ENCODE measurements at regions not wholly inside any gene's neighbourhood (a gene's known extent, or its start where the extent isn't known, plus 50 kb on each side); places are given as distances from the start of the nearest gene placed in this dataset.
"Not testable (repeated sequence)": the region's sequence is repeated elsewhere in the genome, so short reads cannot be mapped to it uniquely, and the experiment has no call there.

DNA sequence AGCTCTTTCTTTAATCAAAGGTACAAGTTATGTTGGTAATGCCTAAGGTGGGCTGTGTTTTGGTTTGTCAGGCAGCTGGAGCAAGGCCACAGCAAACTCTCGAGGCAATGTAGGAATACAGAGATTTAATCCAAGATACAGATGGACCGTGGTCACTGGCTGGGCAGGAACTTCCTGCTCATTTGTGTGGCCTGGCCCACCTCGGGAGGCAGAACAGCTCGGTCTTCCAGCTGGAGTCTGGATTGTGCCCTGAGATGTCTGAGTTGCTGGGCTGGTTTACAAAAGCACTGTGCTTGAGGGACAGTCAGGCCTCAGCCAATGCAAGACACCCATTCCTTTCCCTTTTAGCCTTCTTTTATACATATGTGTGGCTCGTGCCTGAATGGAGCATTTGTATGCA lies 506.1 kb upstream of the SALL3 start:
- no peak overlapping the region for H3K27ac ChIP-seq (ENCODE audit: low read depth in 2 of 2, low read length in 1 of 2)
- H3K4me3 ChIP-seq (ENCODE audit: low read depth in 1 of 2, low read length in 2 of 2) = no peak overlapping the region
- no peaks in the 10 kb centered on the region for H3K4me1 ChIP-seq (ENCODE audit: control insufficient read depth in 2 of 2, insufficient read depth in 2 of 2, low read length in 1 of 2)
- 57 to 64% methylated on average over 5 of the region's 5 CpGs for WGBS, 2 donors
- peaks cover 0 to 5% of the 10 kb centered on the region in 2 donors for H3K9me3 ChIP-seq (ENCODE audit: control insufficient read depth in 2 of 2, insufficient read depth in 1 of 2, low read depth in 1 of 2, low read length in 1 of 2)
- H3K27me3 ChIP-seq (ENCODE audit: control insufficient read depth in 1 of 2, insufficient read depth in 2 of 2, low read length in 2 of 2) = no peaks in the 10 kb centered on the region
- H3K36me3 ChIP-seq (ENCODE audit: control insufficient read depth in 2 of 2, insufficient read depth in 2 of 2, low read length in 1 of 2) = no peaks in the 10 kb centered on the region

DNA sequence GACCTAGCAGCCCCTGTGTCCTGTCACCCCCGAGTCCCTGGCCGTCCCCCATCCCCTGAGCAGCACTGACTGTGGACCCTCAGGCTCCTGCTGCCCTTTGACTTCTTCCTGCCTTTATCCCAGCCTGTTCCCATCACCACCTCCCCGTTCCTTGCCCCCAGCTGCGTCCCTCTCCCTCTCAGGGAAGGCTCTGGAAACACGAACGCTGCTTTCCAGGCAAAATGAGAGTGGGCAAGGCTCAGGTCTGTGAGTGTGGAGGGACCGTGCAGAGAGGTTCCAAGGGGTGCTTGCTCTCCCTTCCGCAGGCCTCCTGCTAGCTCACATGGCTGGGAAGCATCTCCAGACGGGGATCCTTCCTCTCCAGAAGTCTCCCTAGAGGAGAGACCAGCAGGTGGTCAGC lies 501.8 kb upstream of the SALL3 start:
- Histone ChIP-seq H3K4me3 (ENCODE audit: low read depth in 1 of 2, low read length in 2 of 2) (no peak overlapping the region), H3K27ac (ENCODE audit: low read depth in 2 of 2, low read length in 1 of 2) (no peak overlapping the region), H3K27me3 (ENCODE audit: control insufficient read depth in 1 of 2, insufficient read depth in 2 of 2, low read length in 2 of 2) (no peaks in the 10 kb centered on the region), H3K4me1 (ENCODE audit: control insufficient read depth in 2 of 2, insufficient read depth in 2 of 2, low read length in 1 of 2) (no peaks in the 10 kb centered on the region), H3K36me3 (ENCODE audit: control insufficient read depth in 2 of 2, insufficient read depth in 2 of 2, low read length in 1 of 2) (no peaks in the 10 kb centered on the region), H3K9me3 (ENCODE audit: control insufficient read depth in 2 of 2, insufficient read depth in 1 of 2, low read depth in 1 of 2, low read length in 1 of 2) (peaks cover 0 to 5% of the 10 kb centered on the region in 2 donors)
- WGBS, 2 donors = 74 to 81% methylated on average over 9 of the region's 9 CpGs

DNA sequence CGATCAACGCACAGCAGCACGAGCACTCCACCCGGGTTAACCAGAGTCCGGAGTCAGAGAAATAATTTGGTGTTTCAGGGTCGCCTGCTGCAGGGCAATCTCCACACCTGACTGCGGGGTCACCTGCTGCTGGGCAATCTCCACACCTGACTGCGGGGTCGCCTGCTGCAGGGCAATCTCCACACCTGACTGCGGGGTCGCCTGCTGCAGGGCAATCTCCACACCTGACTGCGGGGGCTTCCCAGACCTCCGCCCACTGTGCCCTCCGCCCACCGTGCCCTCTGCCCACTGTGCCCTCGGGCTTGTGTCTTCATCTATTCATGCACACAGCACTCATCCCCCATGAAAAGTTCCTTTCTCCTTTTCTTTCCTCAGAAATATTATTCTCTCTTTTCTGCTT lies 500.2 kb upstream of the SALL3 start:
- Histone ChIP-seq H3K27ac (ENCODE audit: low read depth in 2 of 2, low read length in 1 of 2) (no peak overlapping the region), H3K4me1 (ENCODE audit: control insufficient read depth in 2 of 2, insufficient read depth in 2 of 2, low read length in 1 of 2) (no peaks in the 10 kb centered on the region), H3K4me3 (ENCODE audit: low read depth in 1 of 2, low read length in 2 of 2) (no peak overlapping the region), H3K36me3 (ENCODE audit: control insufficient read depth in 2 of 2, insufficient read depth in 2 of 2, low read length in 1 of 2) (no peaks in the 10 kb centered on the region), H3K27me3 (ENCODE audit: control insufficient read depth in 1 of 2, insufficient read depth in 2 of 2, low read length in 2 of 2) (no peaks in the 10 kb centered on the region), H3K9me3 (ENCODE audit: control insufficient read depth in 2 of 2, insufficient read depth in 1 of 2, low read depth in 1 of 2, low read length in 1 of 2) (peaks cover 0 to 1% of the 10 kb centered on the region in 2 donors)
- WGBS, 2 donors = 81 to 90% methylated on average over 16 of the region's 16 CpGs

DNA sequence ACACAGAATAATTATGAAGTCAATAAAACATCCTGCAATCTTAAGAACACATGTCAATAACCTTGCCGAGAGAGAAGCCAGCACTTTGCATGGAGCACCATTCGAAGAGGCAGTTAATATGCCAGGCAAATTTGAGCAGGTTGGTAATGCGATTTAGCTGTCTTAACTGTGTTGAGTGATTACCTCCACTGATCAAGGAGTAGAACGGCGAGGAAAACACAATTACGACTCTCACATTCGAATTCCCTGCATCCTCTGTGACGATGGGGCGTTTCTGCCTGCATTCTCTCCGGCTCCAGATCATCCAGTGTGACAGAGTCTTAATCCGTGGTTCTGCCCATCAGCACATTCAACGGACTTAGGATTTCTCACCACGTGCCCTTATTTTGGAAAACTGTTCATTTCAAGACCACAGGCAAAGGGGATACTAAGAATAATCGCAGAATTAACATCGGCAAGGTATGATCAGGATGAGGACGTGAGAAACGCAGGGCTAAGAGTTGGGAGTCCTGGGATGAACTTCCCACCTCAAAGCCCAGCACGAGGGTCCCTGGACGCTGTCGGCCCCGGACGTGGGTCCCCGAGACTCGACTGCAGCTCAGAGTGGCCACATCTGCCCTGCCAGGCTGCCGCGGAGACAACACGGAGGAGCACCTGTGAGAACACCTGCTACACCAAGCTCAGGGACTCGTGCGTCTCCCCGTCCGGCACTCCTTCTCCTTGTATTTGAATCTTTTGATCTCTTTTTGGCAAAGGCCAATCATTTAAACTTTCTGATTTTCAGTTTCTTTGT lies 499.2 kb upstream of the SALL3 start:
- Histone ChIP-seq H3K9me3 (ENCODE audit: control insufficient read depth in 2 of 2, insufficient read depth in 1 of 2, low read depth in 1 of 2, low read length in 1 of 2) (no peaks in the 10 kb centered on the region), H3K36me3 (ENCODE audit: control insufficient read depth in 2 of 2, insufficient read depth in 2 of 2, low read length in 1 of 2) (no peaks in the 10 kb centered on the region), H3K27ac (ENCODE audit: low read depth in 2 of 2, low read length in 1 of 2) (no peak overlapping the region), H3K4me3 (ENCODE audit: low read depth in 1 of 2, low read length in 2 of 2) (no peak overlapping the region), H3K4me1 (ENCODE audit: control insufficient read depth in 2 of 2, insufficient read depth in 2 of 2, low read length in 1 of 2) (no peaks in the 10 kb centered on the region), H3K27me3 (ENCODE audit: control insufficient read depth in 1 of 2, insufficient read depth in 2 of 2, low read length in 2 of 2) (no peaks in the 10 kb centered on the region)
- WGBS, 2 donors = 90% methylated on average over 31 of the region's 31 CpGs

DNA sequence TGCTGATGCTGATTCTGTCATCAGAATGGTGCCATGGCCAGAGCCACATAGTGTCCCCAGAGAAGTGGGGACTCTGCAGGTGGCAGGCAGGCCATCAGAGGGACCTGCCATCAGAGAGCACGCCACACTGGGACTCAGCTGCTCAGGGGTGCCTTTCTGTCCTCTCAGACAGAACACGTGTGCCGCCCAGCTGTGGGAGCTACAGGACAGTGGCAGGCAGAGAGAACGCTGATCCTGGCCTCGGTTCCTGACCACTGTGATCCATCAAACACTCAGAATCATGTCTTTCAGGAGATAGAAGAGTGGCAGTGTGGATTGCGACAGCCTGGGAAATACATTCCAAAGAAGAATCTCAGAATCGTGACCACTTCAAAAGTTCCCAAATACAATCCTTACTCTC lies 497.2 kb upstream of the SALL3 start:
- Histone ChIP-seq H3K9me3 (ENCODE audit: control insufficient read depth in 2 of 2, insufficient read depth in 1 of 2, low read depth in 1 of 2, low read length in 1 of 2) (no peaks in the 10 kb centered on the region), H3K4me1 (ENCODE audit: control insufficient read depth in 2 of 2, insufficient read depth in 2 of 2, low read length in 1 of 2) (no peaks in the 10 kb centered on the region), H3K27ac (ENCODE audit: low read depth in 2 of 2, low read length in 1 of 2) (no peak overlapping the region), H3K4me3 (ENCODE audit: low read depth in 1 of 2, low read length in 2 of 2) (no peak overlapping the region), H3K27me3 (ENCODE audit: control insufficient read depth in 1 of 2, insufficient read depth in 2 of 2, low read length in 2 of 2) (no peaks in the 10 kb centered on the region), H3K36me3 (ENCODE audit: control insufficient read depth in 2 of 2, insufficient read depth in 2 of 2, low read length in 1 of 2) (no peaks in the 10 kb centered on the region)
- 85 to 89% methylated on average over 7 of the region's 7 CpGs for WGBS, 2 donors

DNA sequence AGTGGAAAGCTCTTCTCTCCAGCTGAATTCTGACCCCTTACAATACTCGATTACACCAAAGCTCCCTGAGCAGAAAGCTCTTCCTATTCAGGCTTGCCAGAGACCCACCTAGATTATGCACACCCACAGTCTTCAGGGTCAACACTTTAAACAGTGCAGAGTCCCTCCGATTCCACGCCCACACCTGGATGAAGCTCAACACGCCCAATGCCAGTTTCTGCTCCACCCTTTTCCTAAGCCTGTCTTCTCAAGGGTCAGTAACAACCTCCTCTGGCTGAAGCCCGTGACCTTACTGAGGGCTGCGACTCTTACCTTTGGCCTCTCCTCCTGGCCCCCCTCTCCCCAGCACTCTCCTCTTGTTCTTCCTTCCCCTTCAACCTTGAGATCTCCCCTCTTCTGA lies 492.0 kb upstream of the SALL3 start:
- Histone ChIP-seq H3K4me3 (ENCODE audit: low read depth in 1 of 2, low read length in 2 of 2) (no peak overlapping the region), H3K27ac (ENCODE audit: low read depth in 2 of 2, low read length in 1 of 2) (no peak overlapping the region), H3K36me3 (ENCODE audit: control insufficient read depth in 2 of 2, insufficient read depth in 2 of 2, low read length in 1 of 2) (no peaks in the 10 kb centered on the region), H3K4me1 (ENCODE audit: control insufficient read depth in 2 of 2, insufficient read depth in 2 of 2, low read length in 1 of 2) (peaks cover 0 to 3% of the 10 kb centered on the region in 2 donors), H3K9me3 (ENCODE audit: control insufficient read depth in 2 of 2, insufficient read depth in 1 of 2, low read depth in 1 of 2, low read length in 1 of 2) (no peaks in the 10 kb centered on the region), H3K27me3 (ENCODE audit: control insufficient read depth in 1 of 2, insufficient read depth in 2 of 2, low read length in 2 of 2) (no peaks in the 10 kb centered on the region)
- 56 to 60% methylated on average over 6 of the region's 6 CpGs for WGBS, 2 donors

DNA sequence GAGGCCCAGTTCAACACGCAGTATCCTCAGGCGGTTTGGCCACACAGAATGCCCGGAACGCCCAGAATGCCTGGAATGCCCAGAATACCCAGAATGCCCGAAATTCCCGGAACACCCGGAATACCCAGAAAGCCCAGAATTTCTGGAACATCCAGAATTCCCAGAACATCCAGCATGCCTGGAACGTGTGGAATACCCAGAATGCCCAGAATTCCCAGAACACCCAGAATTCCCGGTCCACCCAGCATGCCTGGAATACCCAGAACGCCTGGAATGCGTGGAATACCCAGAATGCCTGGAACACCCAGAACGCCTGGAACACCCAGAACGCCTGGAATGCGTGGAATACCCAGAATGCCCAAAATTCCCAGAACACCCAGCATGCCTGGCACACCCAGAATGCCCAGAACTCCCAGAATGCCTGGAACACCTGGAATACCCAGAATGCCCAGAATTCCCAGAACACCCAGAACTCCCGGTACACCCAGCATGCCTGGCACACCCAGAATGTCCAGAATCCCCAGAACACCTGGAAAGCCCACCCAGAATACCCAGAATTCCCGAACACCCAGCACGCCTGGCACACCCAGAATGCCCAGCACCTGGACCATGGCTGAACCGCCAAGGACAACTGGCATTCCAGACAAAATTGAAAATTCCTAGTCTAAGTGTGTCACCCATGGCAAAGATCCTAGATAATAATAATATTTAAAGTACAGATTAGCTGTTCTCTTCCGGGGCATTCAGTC lies 487.4 kb upstream of the SALL3 start:
- WGBS, 2 donors = 88 to 91% methylated on average over 19 of the region's 19 CpGs

DNA sequence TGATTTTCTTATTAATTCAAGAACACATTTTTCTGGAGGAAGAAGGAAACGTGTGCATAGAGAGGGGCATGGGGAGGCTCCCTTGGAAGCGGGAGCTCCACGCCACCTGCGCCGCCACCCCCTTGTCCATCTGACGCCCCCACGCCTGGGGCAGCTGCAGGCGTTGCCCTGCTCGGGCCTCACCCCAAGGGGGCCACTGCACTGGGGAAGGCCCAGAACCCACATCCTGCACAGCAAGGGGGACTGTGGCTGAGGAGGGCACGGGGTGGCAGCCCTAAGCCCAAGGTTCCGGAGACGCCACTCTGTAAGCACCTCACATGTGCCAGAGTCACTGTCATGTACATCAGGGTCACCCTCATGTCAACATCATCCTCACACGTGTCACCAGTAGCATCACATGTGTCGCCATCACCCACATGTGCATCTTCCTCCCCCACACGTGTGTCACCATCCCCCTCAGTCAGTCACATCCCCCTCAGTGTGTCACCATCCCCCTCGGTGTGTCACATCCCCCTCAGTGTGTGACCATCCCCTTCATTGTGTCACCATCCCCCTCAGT lies 486.7 kb upstream of the SALL3 start:
- WGBS, 2 donors = 86 to 90% methylated on average over 16 of the region's 16 CpGs
- Histone ChIP-seq H3K27ac (ENCODE audit: low read depth in 2 of 2, low read length in 1 of 2) (no peak overlapping the region), H3K36me3 (ENCODE audit: control insufficient read depth in 2 of 2, insufficient read depth in 2 of 2, low read length in 1 of 2) (no peaks in the 10 kb centered on the region), H3K4me1 (ENCODE audit: control insufficient read depth in 2 of 2, insufficient read depth in 2 of 2, low read length in 1 of 2) (no peaks in the 10 kb centered on the region), H3K4me3 (ENCODE audit: low read depth in 1 of 2, low read length in 2 of 2) (no peak overlapping the region), H3K9me3 (ENCODE audit: control insufficient read depth in 2 of 2, insufficient read depth in 1 of 2, low read depth in 1 of 2, low read length in 1 of 2) (no peaks in the 10 kb centered on the region), H3K27me3 (ENCODE audit: control insufficient read depth in 1 of 2, insufficient read depth in 2 of 2, low read length in 2 of 2) (no peaks in the 10 kb centered on the region)

More for the DNA sequence above, 487.4 kb upstream of the SALL3 start:
- Histone ChIP-seq H3K27me3 (ENCODE audit: control insufficient read depth in 1 of 2, insufficient read depth in 2 of 2, low read length in 2 of 2) (no peaks in the 10 kb centered on the region), H3K27ac (ENCODE audit: low read depth in 2 of 2, low read length in 1 of 2) (no peak overlapping the region), H3K36me3 (ENCODE audit: control insufficient read depth in 2 of 2, insufficient read depth in 2 of 2, low read length in 1 of 2) (no peaks in the 10 kb centered on the region), H3K4me3 (ENCODE audit: low read depth in 1 of 2, low read length in 2 of 2) (no peak overlapping the region), H3K9me3 (ENCODE audit: control insufficient read depth in 2 of 2, insufficient read depth in 1 of 2, low read depth in 1 of 2, low read length in 1 of 2) (no peaks in the 10 kb centered on the region), H3K4me1 (ENCODE audit: control insufficient read depth in 2 of 2, insufficient read depth in 2 of 2, low read length in 1 of 2) (peaks cover 0 to 3% of the 10 kb centered on the region in 2 donors)

DNA sequence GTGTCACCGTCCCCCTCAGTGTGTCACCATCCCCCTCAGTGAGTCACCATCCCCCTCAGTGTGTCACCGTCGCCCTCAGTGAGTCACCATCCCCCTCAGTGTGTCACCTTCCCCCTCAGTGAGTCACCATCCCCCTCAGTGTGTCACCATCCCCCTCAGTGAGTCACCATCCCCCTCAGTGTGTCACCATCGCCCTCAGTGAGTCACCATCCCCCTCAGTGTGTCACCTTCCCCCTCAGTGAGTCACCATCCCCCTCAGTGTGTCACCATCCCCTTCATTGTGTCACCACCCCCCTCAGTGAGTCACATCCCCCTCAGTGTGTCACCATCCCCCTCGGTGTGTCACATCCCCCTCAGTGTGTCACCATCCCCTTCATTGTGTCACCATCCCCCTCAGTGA lies 486.1 kb upstream of the SALL3 start:
- not testable (repeated sequence) for H3K36me3 ChIP-seq (ENCODE audit: control insufficient read depth in 2 of 2, insufficient read depth in 2 of 2, low read length in 1 of 2); H3K4me3 ChIP-seq (ENCODE audit: low read depth in 1 of 2, low read length in 2 of 2); H3K27me3 ChIP-seq (ENCODE audit: control insufficient read depth in 1 of 2, insufficient read depth in 2 of 2, low read length in 2 of 2); H3K9me3 ChIP-seq (ENCODE audit: control insufficient read depth in 2 of 2, insufficient read depth in 1 of 2, low read depth in 1 of 2, low read length in 1 of 2); H3K4me1 ChIP-seq (ENCODE audit: control insufficient read depth in 2 of 2, insufficient read depth in 2 of 2, low read length in 1 of 2); H3K27ac ChIP-seq (ENCODE audit: low read depth in 2 of 2, low read length in 1 of 2)
- WGBS, 2 donors = 33 to 40% methylated on average over 3 to 5 of the region's 5 CpGs
